HG03097 (cell line): ENCODE measurements at regions not wholly inside any gene's neighbourhood (a gene's known extent, or its start where the extent isn't known, plus 50 kb on each side); places are given as distances from the start of the nearest gene placed in this dataset.

Source experiments
- ATAC-seq: cut with Tn5 transposase; IDR thresholded peaks from one replicate; pipeline ENCODE4 v1.9.1; 2021; ENCODE audit not compliant: unreplicated experiment, low FRiP score

- no peak for ATAC-seq
Measured at GRCh38 chr3:194832346-194833104, 146.8 kb downstream of the FAM43A start.

GRCh38 chr3:194833114-194833910 is 147.6 kb downstream of the FAM43A start:
- ATAC-seq: no peak

- no peak for ATAC-seq
Measured at GRCh38 chr3:194836661-194837060, 151.0 kb downstream of the FAM43A start.

GRCh38 chr3:194837457-194838127 is 151.9 kb downstream of the FAM43A start:
- ATAC-seq: no peak

GRCh38 chr3:194838236-194838635 is 152.6 kb downstream of the FAM43A start:
- ATAC-seq: no peak

GRCh38 chr3:194840661-194841514 is 155.2 kb downstream of the FAM43A start:
- ATAC-seq: no peak

- no peak for ATAC-seq
Measured at GRCh38 chr3:194841515-194841841, 155.8 kb downstream of the FAM43A start.

- ATAC-seq: no peak
Measured at GRCh38 chr3:194843556-194843955, 157.9 kb downstream of the FAM43A start.

GRCh38 chr3:194844046-194844445 is 158.4 kb downstream of the FAM43A start:
- no peak for ATAC-seq

GRCh38 chr3:194849166-194849875 is 163.6 kb downstream of the FAM43A start:
- ATAC-seq: no peak

GRCh38 chr3:194851254-194851653 is 165.6 kb downstream of the FAM43A start:
- ATAC-seq: no peak

- ATAC-seq: no peak
Measured at GRCh38 chr3:194851941-194852340, 166.3 kb downstream of the FAM43A start.

- no peak for ATAC-seq
Measured at GRCh38 chr3:194852345-194852744, 166.7 kb downstream of the FAM43A start.

GRCh38 chr3:194852831-194853508 is 167.3 kb downstream of the FAM43A start:
- no peak for ATAC-seq

- no peak for ATAC-seq
Measured at GRCh38 chr3:194854206-194854605, 168.5 kb downstream of the FAM43A start.

- no peak for ATAC-seq
Measured at GRCh38 chr3:194854659-194855390, 169.1 kb downstream of the FAM43A start.

- ATAC-seq: no peak
Measured at GRCh38 chr3:194856296-194856695, 170.6 kb downstream of the FAM43A start.

- no peak for ATAC-seq
Measured at GRCh38 chr3:194857469-194858113, 171.9 kb downstream of the FAM43A start.
